GM06990 (cell line): ENCODE measurements at regions not wholly inside any gene's neighbourhood (a gene's known extent, or its start where the extent isn't known, plus 50 kb on each side); places are given as distances from the start of the nearest gene placed in this dataset.

ENCODE experiments used
- DNase-seq: peaks from one replicate; pipeline ENCODE4 v3.0.0-alpha.2; 2011; ENCODE audit not compliant: insufficient read length; ENCODE audit errors: extremely low read depth
- H3K27me3 ChIP-seq: replicated peaks from 2 replicates; pipeline ENCODE4 v1.6.0; 2011; ENCODE audit warnings: low read length; ENCODE audit not compliant: control insufficient read depth, insufficient read depth
- H3K36me3 ChIP-seq: 2 replicates; pipeline ENCODE4 v1.5.1; 2011; ENCODE audit warnings: low read length; ENCODE audit not compliant: control insufficient read depth, insufficient read depth
- H3K4me3 ChIP-seq: replicated peaks from 2 replicates; pipeline ENCODE4 v1.5.1; 2011; ENCODE audit warnings: low read depth, mild to moderate bottlenecking, control low read depth, low read length
- TF ChIP-seq, protein P1 (sequence below): IDR thresholded peaks from 2 replicates; pipeline ENCODE4 v1.5.1; 2011; ENCODE audit warnings: low read length, control low read depth, mild to moderate bottlenecking, inconsistent platforms; ENCODE audit not compliant: insufficient read depth, poor library complexity, severe bottlenecking

DNA sequence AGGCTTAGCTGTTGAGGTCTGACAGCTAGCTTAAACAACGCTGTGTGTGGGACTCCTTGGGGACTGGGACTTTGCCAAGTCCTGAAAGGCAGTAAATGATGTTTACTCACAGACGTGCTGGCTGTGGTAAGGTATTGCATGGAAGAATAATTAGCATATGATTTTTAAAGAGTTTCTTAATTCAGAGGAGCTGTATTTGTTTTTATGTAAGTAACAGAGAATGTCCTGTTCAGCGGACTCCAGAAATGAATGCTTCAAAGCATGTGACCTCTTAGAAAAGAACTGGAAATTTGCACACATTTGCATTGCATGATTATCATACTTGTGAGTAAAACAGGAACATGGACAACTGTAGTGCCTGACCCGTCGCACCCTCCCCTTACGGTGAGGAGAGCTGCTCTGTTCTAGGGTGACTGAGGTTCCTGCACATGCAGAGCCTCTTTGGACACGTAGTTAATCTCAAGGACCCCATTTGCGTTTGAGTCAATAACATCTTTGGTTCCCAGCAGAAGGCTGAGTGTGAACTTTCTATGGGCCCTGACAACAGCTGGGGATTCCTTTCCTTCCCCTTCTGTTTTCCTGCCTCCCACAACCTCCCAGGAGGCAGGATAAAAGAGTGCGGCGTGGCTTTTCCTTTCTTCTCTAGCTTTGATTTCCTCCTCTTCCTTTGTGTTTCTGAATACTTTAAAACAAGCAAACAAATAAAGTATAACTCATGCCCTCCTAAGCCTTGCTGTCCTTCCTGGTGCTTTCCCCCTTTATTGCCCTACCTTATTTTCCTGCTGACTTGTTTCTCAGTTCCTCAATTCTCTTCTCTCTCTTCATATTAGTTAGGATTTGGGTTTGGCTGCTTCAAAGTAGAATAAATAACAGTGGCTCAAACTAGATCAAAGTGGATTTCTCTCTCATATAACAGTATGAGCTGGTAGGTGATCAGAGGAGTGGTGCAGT, 157.2 kb upstream of the CD180 start:
- TF ChIP-seq, protein P1, sequence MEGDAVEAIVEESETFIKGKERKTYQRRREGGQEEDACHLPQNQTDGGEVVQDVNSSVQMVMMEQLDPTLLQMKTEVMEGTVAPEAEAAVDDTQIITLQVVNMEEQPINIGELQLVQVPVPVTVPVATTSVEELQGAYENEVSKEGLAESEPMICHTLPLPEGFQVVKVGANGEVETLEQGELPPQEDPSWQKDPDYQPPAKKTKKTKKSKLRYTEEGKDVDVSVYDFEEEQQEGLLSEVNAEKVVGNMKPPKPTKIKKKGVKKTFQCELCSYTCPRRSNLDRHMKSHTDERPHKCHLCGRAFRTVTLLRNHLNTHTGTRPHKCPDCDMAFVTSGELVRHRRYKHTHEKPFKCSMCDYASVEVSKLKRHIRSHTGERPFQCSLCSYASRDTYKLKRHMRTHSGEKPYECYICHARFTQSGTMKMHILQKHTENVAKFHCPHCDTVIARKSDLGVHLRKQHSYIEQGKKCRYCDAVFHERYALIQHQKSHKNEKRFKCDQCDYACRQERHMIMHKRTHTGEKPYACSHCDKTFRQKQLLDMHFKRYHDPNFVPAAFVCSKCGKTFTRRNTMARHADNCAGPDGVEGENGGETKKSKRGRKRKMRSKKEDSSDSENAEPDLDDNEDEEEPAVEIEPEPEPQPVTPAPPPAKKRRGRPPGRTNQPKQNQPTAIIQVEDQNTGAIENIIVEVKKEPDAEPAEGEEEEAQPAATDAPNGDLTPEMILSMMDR = no peak
- Histone ChIP-seq H3K27me3 (no peaks in the 10 kb centered on the region; the same call in 1 of the 2 replicates), H3K4me3 (no peak overlapping the region), H3K36me3 (no peaks in the 10 kb centered on the region)
- DNase-seq = no peak

DNA sequence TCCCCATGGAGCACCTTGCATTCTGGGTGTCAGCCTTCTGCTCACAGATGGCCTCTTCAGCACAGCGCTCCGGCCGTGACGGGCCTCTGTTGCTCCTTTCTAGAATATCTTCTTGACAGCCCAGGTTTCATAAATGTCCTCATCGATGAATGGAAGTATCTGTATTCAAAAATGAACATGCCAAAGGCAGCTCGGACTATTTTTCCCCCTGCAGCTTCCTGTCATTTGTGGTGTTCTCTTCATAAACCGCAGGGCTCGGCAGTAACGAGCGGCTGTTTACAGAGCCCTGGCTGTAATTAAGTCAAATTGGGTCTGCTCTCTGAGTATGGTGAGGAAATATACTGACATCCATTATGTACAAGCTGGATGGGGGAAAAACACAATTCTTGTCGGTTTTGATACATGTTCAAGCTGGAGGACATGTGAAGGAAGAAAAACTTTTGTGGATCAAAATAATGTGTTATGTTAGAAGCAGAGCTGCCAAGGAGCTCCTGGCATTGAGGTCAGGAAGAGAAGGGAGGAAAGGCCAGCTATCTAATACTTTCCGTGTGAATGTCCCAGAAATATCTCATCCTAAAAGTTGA, 154.1 kb upstream of the CD180 start:
- no peaks in the 10 kb centered on the region; the same call in 1 of the 2 replicates for H3K27me3 ChIP-seq
- no peak overlapping the region for H3K4me3 ChIP-seq
- DNase-seq = peak; percentile 11
- H3K36me3 ChIP-seq = no peaks in the 10 kb centered on the region
- TF ChIP-seq, protein P1 = no peak

GRCh38 chr5:67350185-67350584, 153.6 kb upstream of the CD180 start:
- Histone ChIP-seq H3K4me3 (no peak overlapping the region), H3K27me3 (no peaks in the 10 kb centered on the region; the same call in 1 of the 2 replicates), H3K36me3 (no peaks in the 10 kb centered on the region)
- no peak for DNase-seq
- TF ChIP-seq, protein P1 = no peak

DNA sequence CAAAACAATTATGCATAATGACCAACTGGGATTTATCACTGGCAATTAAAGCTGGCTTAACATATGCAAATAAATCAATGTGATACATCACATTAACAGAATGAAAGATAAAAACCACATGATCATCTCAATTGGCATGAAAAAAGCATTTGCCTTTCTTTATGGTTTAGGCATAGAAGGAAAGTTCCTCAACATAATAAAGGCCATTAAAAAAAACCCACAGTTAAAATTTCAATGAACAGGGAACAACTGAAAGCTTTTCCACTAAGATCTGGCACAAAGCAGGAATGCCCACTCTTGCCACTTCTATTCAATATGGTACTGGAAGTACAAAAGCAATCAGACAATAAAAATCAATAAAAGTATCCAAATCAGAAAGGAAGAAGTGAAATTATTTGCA, 151.2 kb upstream of the CD180 start:
- TF ChIP-seq, protein P1 = no peak
- no peak for DNase-seq
- Histone ChIP-seq H3K27me3 (no peaks in the 10 kb centered on the region; the same call in 1 of the 2 replicates), H3K36me3 (no peaks in the 10 kb centered on the region), H3K4me3 (no peak overlapping the region)

DNA sequence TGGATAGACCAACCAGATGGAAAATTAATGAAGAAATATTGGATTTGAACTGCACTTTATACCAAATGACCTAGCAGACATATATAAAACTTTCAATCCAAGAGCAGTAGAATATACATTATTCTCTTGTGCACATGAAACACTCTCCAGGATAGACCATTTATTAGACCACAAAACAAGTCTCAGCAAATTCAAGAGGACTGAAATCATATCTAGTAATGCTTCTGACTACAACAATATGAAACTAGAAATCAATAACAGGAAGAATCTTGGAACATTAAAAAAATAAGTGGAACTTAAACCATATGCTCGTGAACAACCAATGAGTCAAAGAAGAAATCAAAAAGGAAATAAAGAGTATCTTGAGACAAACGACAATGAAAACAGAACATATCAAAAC, 150.0 kb upstream of the CD180 start:
- TF ChIP-seq, protein P1 = no peak
- no peak for DNase-seq
- no peak overlapping the region for H3K4me3 ChIP-seq
- no peaks in the 10 kb centered on the region; the same call in 1 of the 2 replicates for H3K27me3 ChIP-seq
- no peaks in the 10 kb centered on the region for H3K36me3 ChIP-seq
